Lower leg skin (tissue), 3 donors: ENCODE measurements at regions not wholly inside any gene's neighbourhood (a gene's known extent, or its start where the extent isn't known, plus 50 kb on each side); places are given as distances from the start of the nearest gene placed in this dataset.

Experiments
- CTCF ChIP-seq, 3 donors: fragments of 450-650 bp; IDR thresholded peaks; one replicate each; pipeline ENCODE4 v1.5.1; 2016; ENCODE audit warnings: antibody characterized with exemption in 3 of 3, mild to moderate bottlenecking in 3 of 3, moderate library complexity in 2 of 3
- POLR2A ChIP-seq, 2 donors: fragments of 450-650 bp; IDR thresholded peaks; one replicate each; pipeline ENCODE4 v1.6.1; 2016 to 2017; ENCODE audit warnings: antibody characterized with exemption in 2 of 2, mild to moderate bottlenecking in 1 of 2, moderate library complexity in 1 of 2

GRCh38 chr4:31175242-31175910 lies 455.2 kb downstream of the PCDH7 start:
- TF ChIP-seq POLR2A (IDR thresholded peaks at IDR 0.05) = no peak
- TF ChIP-seq CTCF (IDR thresholded peaks at IDR 0.05) = no peak
